Endothelial cell of umbilical vein (primary cell): ENCODE measurements at regions not wholly inside any gene's neighbourhood (a gene's known extent, or its start where the extent isn't known, plus 50 kb on each side); places are given as distances from the start of the nearest gene placed in this dataset.

Source experiments
- BruUV-seq: library from RNA; stranded (reverse); fragments of 400-500 nt; replicated peaks from 2 replicates; lab custom pipeline; 2021; lab: Mats Ljungman, UMichigan
- CTCF ChIA-PET: fragments of 300-600, 350-600 bp; sonication (Branson Sonifier 250); formaldehyde crosslinking; loops from one replicate; lab custom pipeline; 2021; ENCODE audit warnings: antibody characterized with exemption, inconsistent platforms; lab: Charles Lee
- POLR2A ChIA-PET: fragments of 300-600, 350-600 bp; sonication (Branson Sonifier 250); formaldehyde crosslinking; loops from one replicate; lab custom pipeline; 2021; ENCODE audit warnings: antibody characterized with exemption, inconsistent platforms; lab: Charles Lee
- DNase-seq: peaks from one replicate; pipeline ENCODE4 v3.0.0-alpha.2; 2011; ENCODE audit warnings: low read depth, low spot score
- FAIRE-seq: peaks from 2 replicates; lab custom pipeline; 2011; peaks lifted over from hg19 to GRCh38; lab: Jason Lieb, UNC
- H2AFZ ChIP-seq: 2 replicates; pipeline ENCODE4 v1.6.0; 2012; ENCODE audit warnings: low read depth, low read length, control low read depth, inconsistent platforms
- H3K27ac ChIP-seq: 2 replicates; pipeline ENCODE4 v1.5.1; 2011; ENCODE audit warnings: low read depth, mild to moderate bottlenecking, control low read depth, low read length, moderate library complexity; ENCODE audit not compliant: insufficient read depth
- H3K27me3 ChIP-seq, 2 experiments: 2 replicates each; pipeline versions ENCODE4 v1.6.0 to v1.6.1; 2011; ENCODE audit warnings: low read length in 2 of 2, mixed read lengths in 1 of 2; ENCODE audit not compliant: control insufficient read depth in 2 of 2, insufficient read depth in 2 of 2
- H3K36me3 ChIP-seq, 2 experiments: 2 replicates in 1 of 2; 3 replicates in 1 of 2; pipeline ENCODE4 v1.5.1; 2011; ENCODE audit warnings: low read length in 2 of 2, mild to moderate bottlenecking in 1 of 2, moderate library complexity in 1 of 2; ENCODE audit not compliant: control insufficient read depth in 2 of 2, insufficient read depth in 2 of 2; ENCODE audit errors: extremely low read depth in 1 of 2
- H3K4me1 ChIP-seq: 3 replicates; pipeline ENCODE4 v1.5.1; 2011; ENCODE audit warnings: mild to moderate bottlenecking, low read length; ENCODE audit not compliant: control insufficient read depth, insufficient read depth; ENCODE audit errors: extremely low read depth
- H3K4me2 ChIP-seq: 2 replicates; pipeline ENCODE4 v1.6.1; 2011; ENCODE audit warnings: low read length, control low read depth, mixed read lengths; ENCODE audit not compliant: insufficient read depth
- H3K4me3 ChIP-seq, 3 experiments: fragments of 200-600 bp in 1 of 3; sonication (generic), shearing (Covaris generic) in 1 of 3; replicated peaks in 1 of 3; 2 replicates each; pipeline ENCODE4 v1.5.1; 2011 to 2016; ENCODE audit warnings: control low read depth in 3 of 3, low read length in 3 of 3, mild to moderate bottlenecking in 2 of 3, inconsistent platforms in 1 of 3, low read depth in 1 of 3, moderate library complexity in 1 of 3; ENCODE audit not compliant: insufficient read depth in 1 of 3
- H3K79me2 ChIP-seq: 2 replicates; pipeline ENCODE4 v1.6.0; 2012; ENCODE audit warnings: low read length, inconsistent platforms; ENCODE audit not compliant: control insufficient read depth, insufficient read depth
- H3K9ac ChIP-seq: replicated peaks from 2 replicates; pipeline ENCODE3; 2011; ENCODE audit warnings: low read length, control low read depth; ENCODE audit not compliant: insufficient read depth; ENCODE audit errors: extremely low read depth
- H3K9me1 ChIP-seq: replicated peaks from 3 replicates; pipeline ENCODE4 v1.6.0; 2011; ENCODE audit warnings: mild to moderate bottlenecking, low read length; ENCODE audit not compliant: control insufficient read depth, insufficient read depth; ENCODE audit errors: extremely low read depth
- H3K9me3 ChIP-seq: replicated peaks from 2 replicates; pipeline ENCODE4 v1.5.1; 2012; ENCODE audit warnings: low read length, inconsistent platforms; ENCODE audit not compliant: control insufficient read depth, insufficient read depth
- H4K20me1 ChIP-seq: replicated peaks from 2 replicates; pipeline ENCODE3; 2011; ENCODE audit warnings: mild to moderate bottlenecking, low read length; ENCODE audit not compliant: control insufficient read depth, insufficient read depth; ENCODE audit errors: extremely low read depth
- CTCF ChIP-seq, 2 donors: IDR thresholded peaks; 1 replicate in 1 of 2; 2 replicates in 1 of 2; pipeline ENCODE4 v1.5.1; 2011; ENCODE audit warnings: low read length in 2 of 2, mild to moderate bottlenecking in 2 of 2, moderate library complexity in 2 of 2, control low read depth in 1 of 2, inconsistent platforms in 1 of 2, low read depth in 1 of 2; ENCODE audit not compliant: insufficient read depth in 1 of 2; ENCODE audit errors: extremely low read depth in 1 of 2
- EZH2 ChIP-seq: IDR thresholded peaks from 2 replicates; pipeline ENCODE4 v1.6.1; 2012; ENCODE audit warnings: borderline replicate concordance, low read depth, mild to moderate bottlenecking, moderate library complexity, low read length, inconsistent platforms; ENCODE audit not compliant: severe bottlenecking
- FOS ChIP-seq: IDR thresholded peaks from 2 replicates; pipeline ENCODE4 v1.6.1; 2011; ENCODE audit warnings: mild to moderate bottlenecking, low read length, moderate library complexity, borderline replicate concordance; ENCODE audit not compliant: insufficient read depth
- GATA2 ChIP-seq: IDR thresholded peaks from 2 replicates; pipeline ENCODE4 v1.7.0; 2011; ENCODE audit warnings: low read depth, mild to moderate bottlenecking, moderate library complexity, mixed read lengths, low read length; ENCODE audit not compliant: insufficient read length, insufficient read depth
- JUN ChIP-seq: IDR thresholded peaks from 2 replicates; pipeline ENCODE4 v1.6.1; 2011; ENCODE audit warnings: borderline replicate concordance, low read depth; ENCODE audit not compliant: insufficient read length, insufficient read depth
- MAX ChIP-seq: IDR thresholded peaks from 2 replicates; pipeline ENCODE4 v1.6.1; 2011; ENCODE audit not compliant: insufficient read depth, insufficient read length
- MYC ChIP-seq: IDR thresholded peaks from one replicate; pipeline ENCODE4 v1.6.1; 2011; ENCODE audit warnings: mild to moderate bottlenecking, low read depth, low read length
- POLR2A ChIP-seq: IDR thresholded peaks from 2 replicates; pipeline ENCODE4 v1.6.1; 2012; ENCODE audit warnings: low read depth, mild to moderate bottlenecking, control low read depth, low read length
- POLR2AphosphoS5 ChIP-seq: IDR thresholded peaks from 2 replicates; pipeline ENCODE4 v1.6.1; 2012; ENCODE audit warnings: low read depth, mild to moderate bottlenecking, control low read depth, low read length, moderate library complexity; ENCODE audit not compliant: insufficient read depth
- dilution Hi-C: fragments of 300-500 bp; cut with MboI; formaldehyde crosslinking; loops from one replicate; pipeline ENCODE4 v1.15.0; 2019; ENCODE audit warnings: low sequenced_read_pairs; ENCODE audit not compliant: extremely low pct_ligation_motif_present
- intact Hi-C: fragments of 100-400 bp; cut with micrococcal nuclease; formaldehyde crosslinking; loops from one replicate; pipeline ENCODE4 v1.10.0; 2022

- Histone ChIP-seq H3K27me3 (no peaks in the 10 kb centered on the region), H3K27ac (no peak overlapping the region), H3K4me2 (no peak overlapping the region), H2AFZ (no peak overlapping the region), H3K36me3 (no peaks in the 10 kb centered on the region), H4K20me1 (no peaks in the 10 kb centered on the region), H3K4me1 (peaks cover 5% of the 10 kb centered on the region), H3K4me3 (no peak overlapping the region), H3K9ac (no peak overlapping the region), H3K9me1 (no peaks in the 10 kb centered on the region), H3K79me2 (no peaks in the 10 kb centered on the region), H3K9me3 (no peaks in the 10 kb centered on the region)
- DNase-seq, result no peak
- intact Hi-C loops (no loop called here), dilution Hi-C loops (no loop called here)
- ChIA-PET CTCF (interaction anchor here (1.1 kb wide), 1 partner anchor 9 kb away, joined by 4 read pairs; no protein-coding TSS in a partner anchor), POLR2A (interaction anchor here (0.6 kb wide), 1 partner anchor 13 kb away, joined by 4 read pairs; no protein-coding TSS in a partner anchor)
- FAIRE-seq, result no peak
- no TSS peak for BruUV-seq
- TF ChIP-seq CTCF (IDR thresholded peaks at IDR 0.05; ENCODE audit: extremely low read depth in 1 of 2, insufficient read depth in 1 of 2, low read depth in 1 of 2, low read length in 2 of 2) (no peak), FOS (no peak)
Observed at GRCh38 chr12:75715323-75715644, 203.9 kb upstream of the KRR1 start.

- CTCF ChIA-PET, result interaction anchor here (1.1 kb wide), 1 partner anchor 10 kb away, joined by 4 read pairs; no protein-coding TSS in a partner anchor
Observed at GRCh38 chr12:75714462-75715322, 203.3 kb upstream of the KRR1 start.

More at GRCh38 chr12:75714462-75715322, 203.3 kb upstream of the KRR1 start:
- dilution Hi-C loops (no loop called here), intact Hi-C loops (no loop called here)
- no peak overlapping the region for H3K27ac ChIP-seq
- H4K20me1 ChIP-seq, result no peaks in the 10 kb centered on the region
- no peak overlapping the region for H3K4me3 ChIP-seq
- H3K36me3 ChIP-seq, result no peaks in the 10 kb centered on the region
- H3K9me3 ChIP-seq, result no peaks in the 10 kb centered on the region
- FAIRE-seq, result no peak
- no peak for TF ChIP-seq MAX
- no peak for TF ChIP-seq FOS
- no peak for TF ChIP-seq CTCF (IDR thresholded peaks at IDR 0.05; ENCODE audit: extremely low read depth in 1 of 2, insufficient read depth in 1 of 2, low read depth in 1 of 2, low read length in 2 of 2)
- TF ChIP-seq POLR2AphosphoS5, result no peak
- no peak for TF ChIP-seq EZH2
- TF ChIP-seq POLR2A, result no peak
- TF ChIP-seq GATA2, result no peak
- no peak for TF ChIP-seq MYC
- no peak for TF ChIP-seq JUN
- H3K9me1 ChIP-seq, result no peaks in the 10 kb centered on the region
- POLR2A ChIA-PET, result interaction anchor here (0.6 kb wide), 1 partner anchor 12 kb away, joined by 4 read pairs; no protein-coding TSS in a partner anchor
- no peak overlapping the region for H3K9ac ChIP-seq
- H2AFZ ChIP-seq, result no peak overlapping the region
- H3K4me1 ChIP-seq, result peaks cover 5% of the 10 kb centered on the region
- no peaks in the 10 kb centered on the region for H3K79me2 ChIP-seq
- H3K4me2 ChIP-seq, result no peak overlapping the region
- BruUV-seq, result no TSS peak
- H3K27me3 ChIP-seq, result no peaks in the 10 kb centered on the region
- DNase-seq, result peak; percentile 21
